ENCODE measurements at regions not wholly inside any gene's neighbourhood (a gene's known extent, or its start where the extent isn't known, plus 50 kb on each side); places are given as distances from the start of the nearest gene placed in this dataset.
A peak's percentile ranks its signal among the peaks of the same experiment; 100 is the strongest.

DNA sequence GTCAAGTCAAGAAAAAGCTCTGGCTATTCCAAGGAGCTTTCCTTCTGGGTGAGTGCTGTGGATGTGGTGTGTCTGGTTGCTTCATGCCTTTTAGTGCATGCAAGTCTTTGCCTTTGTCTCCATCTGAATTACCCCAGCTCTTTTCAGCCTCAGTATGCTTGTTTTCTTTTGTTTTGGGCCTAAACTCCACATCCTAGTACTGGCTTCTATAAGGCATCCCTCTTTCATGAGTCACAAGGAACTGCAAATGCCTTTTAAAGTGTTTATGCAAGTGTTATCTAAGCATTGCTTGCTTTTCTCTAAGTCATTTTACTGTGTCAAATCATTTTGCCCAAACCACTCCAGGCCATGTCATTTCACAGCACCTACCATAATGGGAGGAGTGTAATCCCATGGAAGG, 132.1 kb downstream of the PLCE1 start:
- Histone ChIP-seq H3K4me1 (peaks cover 15 to 55% (median 25%) of the 10 kb centered on the region in 3 donors), H3K27ac (peak overlapping the region in 1 of 4 donors; percentile 4), H3K27me3 (no peaks in the 10 kb centered on the region), H3K4me3 (no peak overlapping the region), H3K9me3 (no peaks in the 10 kb centered on the region), H3K36me3 (no peaks in the 10 kb centered on the region)
- TF ChIP-seq EP300 (IDR thresholded peaks at IDR 0.05) (no peak), POLR2AphosphoS5 (IDR thresholded peaks at IDR 0.05) (no peak), POLR2A (IDR thresholded peaks at IDR 0.05) (no peak)
- TF ChIP-seq, protein P1, sequence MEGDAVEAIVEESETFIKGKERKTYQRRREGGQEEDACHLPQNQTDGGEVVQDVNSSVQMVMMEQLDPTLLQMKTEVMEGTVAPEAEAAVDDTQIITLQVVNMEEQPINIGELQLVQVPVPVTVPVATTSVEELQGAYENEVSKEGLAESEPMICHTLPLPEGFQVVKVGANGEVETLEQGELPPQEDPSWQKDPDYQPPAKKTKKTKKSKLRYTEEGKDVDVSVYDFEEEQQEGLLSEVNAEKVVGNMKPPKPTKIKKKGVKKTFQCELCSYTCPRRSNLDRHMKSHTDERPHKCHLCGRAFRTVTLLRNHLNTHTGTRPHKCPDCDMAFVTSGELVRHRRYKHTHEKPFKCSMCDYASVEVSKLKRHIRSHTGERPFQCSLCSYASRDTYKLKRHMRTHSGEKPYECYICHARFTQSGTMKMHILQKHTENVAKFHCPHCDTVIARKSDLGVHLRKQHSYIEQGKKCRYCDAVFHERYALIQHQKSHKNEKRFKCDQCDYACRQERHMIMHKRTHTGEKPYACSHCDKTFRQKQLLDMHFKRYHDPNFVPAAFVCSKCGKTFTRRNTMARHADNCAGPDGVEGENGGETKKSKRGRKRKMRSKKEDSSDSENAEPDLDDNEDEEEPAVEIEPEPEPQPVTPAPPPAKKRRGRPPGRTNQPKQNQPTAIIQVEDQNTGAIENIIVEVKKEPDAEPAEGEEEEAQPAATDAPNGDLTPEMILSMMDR (IDR thresholded peaks at IDR 0.05): no peak
- no peak for ATAC-seq

DNA sequence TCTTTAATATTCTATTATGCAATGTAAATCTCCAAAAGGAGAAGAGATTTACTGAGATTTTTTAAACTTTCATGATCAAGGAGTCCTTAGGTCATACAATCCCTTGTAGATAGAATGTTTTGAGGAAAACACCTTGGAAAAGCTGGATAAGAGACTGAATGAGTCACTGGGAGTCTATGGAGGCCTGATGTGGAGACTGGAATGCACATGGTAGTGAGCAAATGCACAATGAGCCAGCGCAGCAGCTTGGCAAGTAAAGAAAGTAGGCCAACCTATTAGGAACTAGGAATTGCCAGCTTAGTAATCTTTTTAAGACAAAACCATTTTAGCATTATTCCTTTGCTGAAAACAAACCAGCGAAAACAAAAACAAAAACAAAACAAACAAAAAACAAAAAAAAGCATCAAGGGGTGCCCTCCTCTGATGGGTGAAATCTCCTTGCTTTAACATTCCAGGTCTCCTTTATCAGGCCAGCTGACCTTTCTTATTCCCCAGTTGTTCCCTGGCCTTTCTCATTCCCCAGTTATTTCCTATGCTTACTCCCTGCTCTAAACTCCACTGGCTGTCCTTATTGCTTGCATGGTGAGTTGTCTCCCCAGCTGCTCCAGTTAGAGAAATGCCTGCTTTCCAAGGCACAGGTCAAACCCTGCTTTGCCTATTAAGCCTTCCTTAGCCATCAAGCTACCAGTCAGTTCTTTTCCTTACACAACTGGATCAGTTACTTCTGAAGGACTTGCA, 135.8 kb downstream of the PLCE1 start:
- 70 to 79% methylated on average over 2 of the region's 2 CpGs for WGBS, 2 donors (ENCODE audit: low coverage in 1 of 2)

DNA sequence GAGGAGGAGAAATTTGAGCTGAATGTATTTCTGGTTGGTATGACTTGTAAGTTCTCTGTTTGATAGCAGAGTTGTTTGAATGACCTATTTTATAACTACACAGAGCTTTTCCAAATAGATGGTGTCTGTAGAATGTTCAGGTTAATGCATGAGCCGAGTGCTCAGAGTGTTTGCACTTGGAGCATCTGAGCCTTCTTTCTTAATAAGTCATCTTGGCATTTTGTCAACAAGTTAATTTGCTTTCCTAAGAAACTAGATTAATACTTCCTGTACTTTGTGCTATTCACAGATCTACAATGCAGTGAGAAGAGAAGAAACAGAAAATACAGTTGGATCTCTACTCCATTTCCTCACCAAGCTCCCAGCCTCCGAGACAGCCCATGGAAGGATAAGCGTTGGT, 138.2 kb downstream of the PLCE1 start:
- peaks cover 16 to 47% (median 21%) of the 10 kb centered on the region in 3 donors for H3K4me1 ChIP-seq
- no peak overlapping the region for H3K4me3 ChIP-seq
- TF ChIP-seq, protein P1 (IDR thresholded peaks at IDR 0.05): no peak
- peak; percentile 54 for TF ChIP-seq POLR2AphosphoS5 (IDR thresholded peaks at IDR 0.05)
- 24 to 52% methylated on average over 3 of the region's 3 CpGs for WGBS, 2 donors (ENCODE audit: low coverage in 1 of 2)
- ATAC-seq: no peak
- no peaks in the 10 kb centered on the region for H3K9me3 ChIP-seq
- H3K27me3 ChIP-seq: no peaks in the 10 kb centered on the region
- peak overlapping the region in 3 of 4 donors; percentile 13 to 53 (median 51) for H3K27ac ChIP-seq
- no peaks in the 10 kb centered on the region for H3K36me3 ChIP-seq

More for the DNA sequence above, 135.8 kb downstream of the PLCE1 start:
- H3K4me1 ChIP-seq: peaks cover 19 to 54% (median 21%) of the 10 kb centered on the region in 3 donors
- no peaks in the 10 kb centered on the region for H3K9me3 ChIP-seq
- H3K27ac ChIP-seq: peak overlapping the region in 1 of 4 donors; percentile 50
- no peaks in the 10 kb centered on the region for H3K36me3 ChIP-seq
- no peak overlapping the region for H3K4me3 ChIP-seq
- TF ChIP-seq POLR2AphosphoS5 (IDR thresholded peaks at IDR 0.05): no peak
- no peak for TF ChIP-seq POLR2A (IDR thresholded peaks at IDR 0.05)
- TF ChIP-seq EP300 (IDR thresholded peaks at IDR 0.05): no peak
- TF ChIP-seq, protein P1 (IDR thresholded peaks at IDR 0.05): no peak
- no peak for ATAC-seq
- H3K27me3 ChIP-seq: no peaks in the 10 kb centered on the region

DNA sequence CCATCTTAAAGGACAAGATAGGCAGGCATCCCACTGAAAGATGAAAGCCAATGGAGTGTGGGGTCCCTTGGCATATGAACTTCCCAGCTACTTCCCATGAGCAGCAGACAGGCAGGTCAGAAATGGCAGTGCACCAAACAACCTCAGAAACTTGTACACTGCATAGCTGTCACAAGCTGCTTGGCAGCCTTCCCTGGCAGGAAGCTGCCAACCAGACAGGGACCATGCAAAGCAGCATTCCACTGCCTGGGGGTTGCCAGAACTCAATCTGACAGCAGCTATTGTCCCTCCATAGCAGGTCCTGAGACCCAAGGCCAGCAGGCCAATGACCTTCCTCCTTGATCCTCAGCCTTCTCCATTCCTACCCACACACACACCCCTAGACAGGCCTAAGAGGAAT, 139.5 kb downstream of the PLCE1 start:
- peak; percentile 11 for ATAC-seq
- TF ChIP-seq, protein P1 (IDR thresholded peaks at IDR 0.05): no peak
- TF ChIP-seq EP300 (IDR thresholded peaks at IDR 0.05): no peak
- TF ChIP-seq POLR2A (IDR thresholded peaks at IDR 0.05): no peak
- TF ChIP-seq POLR2AphosphoS5 (IDR thresholded peaks at IDR 0.05): no peak
- H3K36me3 ChIP-seq: no peaks in the 10 kb centered on the region
- peaks cover 16 to 47% (median 21%) of the 10 kb centered on the region in 3 donors for H3K4me1 ChIP-seq
- H3K4me3 ChIP-seq: no peak overlapping the region
- H3K27me3 ChIP-seq: no peaks in the 10 kb centered on the region
- H3K27ac ChIP-seq: peak overlapping the region in 2 of 4 donors; percentile 25
- H3K9me3 ChIP-seq: no peaks in the 10 kb centered on the region

DNA sequence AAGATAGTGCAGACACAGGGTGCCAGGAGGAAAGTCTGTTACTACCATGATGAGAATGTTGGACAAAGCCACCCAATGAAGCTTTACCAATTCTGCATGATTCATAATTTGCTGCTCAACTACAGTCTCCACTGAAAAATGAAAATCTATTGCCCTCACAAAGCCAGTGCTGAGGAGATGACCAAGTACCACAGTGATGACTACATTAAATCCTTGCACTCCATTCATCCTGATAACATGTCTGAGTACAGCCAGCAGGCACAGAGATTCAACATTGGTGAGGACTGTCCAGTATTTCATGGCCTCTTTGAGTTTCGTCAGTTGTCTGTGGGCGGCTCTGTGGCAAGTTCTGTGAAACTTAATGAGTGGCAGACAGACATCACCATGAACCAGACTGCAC, 144.0 kb downstream of the PLCE1 start:
- H3K36me3 ChIP-seq: no peaks in the 10 kb centered on the region
- no peak for ATAC-seq
- H3K4me1 ChIP-seq: peaks cover 4 to 10% (median 6%) of the 10 kb centered on the region in 3 donors
- no peak overlapping the region for H3K27ac ChIP-seq
- H3K9me3 ChIP-seq: no peaks in the 10 kb centered on the region
- TF ChIP-seq EP300 (IDR thresholded peaks at IDR 0.05) (no peak), POLR2A (IDR thresholded peaks at IDR 0.05) (no peak), POLR2AphosphoS5 (IDR thresholded peaks at IDR 0.05) (no peak)
- TF ChIP-seq, protein P1 (IDR thresholded peaks at IDR 0.05): no peak
- H3K4me3 ChIP-seq: no peak overlapping the region
- H3K27me3 ChIP-seq: no peaks in the 10 kb centered on the region
- 92% methylated on average over 2 of the region's 2 CpGs; no CpG with 5 or more reads in 1 of the 2 donors for WGBS, 2 donors (ENCODE audit: low coverage in 1 of 2)

All from gastroesophageal sphincter (tissue), 4 donors.